ENCODE measurements at regions not wholly inside any gene's neighbourhood (a gene's known extent, or its start where the extent isn't known, plus 50 kb on each side); places are given as distances from the start of the nearest gene placed in this dataset.
A peak's percentile ranks its signal among the peaks of the same experiment; 100 is the strongest.

- DNase-seq (ENCODE audit: low spot score): no peak
Observed at GRCh38 chr21:25375675-25376074, 231.6 kb downstream of the MRPL39 start.

GRCh38 chr21:25373126-25374082 is 233.9 kb downstream of the MRPL39 start:
- no peak for DNase-seq (ENCODE audit: low spot score)

GRCh38 chr21:25371841-25372425 is 235.3 kb downstream of the MRPL39 start:
- DNase-seq (ENCODE audit: low spot score): no peak

- no peak for DNase-seq (ENCODE audit: low spot score)
Observed at GRCh38 chr21:25370311-25370744, 237.0 kb downstream of the MRPL39 start.

- no peak for DNase-seq (ENCODE audit: low spot score)
Observed at GRCh38 chr21:25369524-25370300, 237.6 kb downstream of the MRPL39 start.

- no peak for DNase-seq (ENCODE audit: low spot score)
Observed at GRCh38 chr21:25368531-25368930, 238.8 kb downstream of the MRPL39 start.

- no peak for DNase-seq (ENCODE audit: low spot score)
Observed at GRCh38 chr21:25366116-25366515, 241.2 kb downstream of the MRPL39 start.

- no peak for DNase-seq (ENCODE audit: low spot score)
Observed at GRCh38 chr21:25362375-25363267, 244.7 kb downstream of the MRPL39 start.

GRCh38 chr21:25361765-25362164 is 245.5 kb downstream of the MRPL39 start:
- no peak for DNase-seq (ENCODE audit: low spot score)

GRCh38 chr21:25361097-25361496 is 246.2 kb downstream of the MRPL39 start:
- DNase-seq (ENCODE audit: low spot score): no peak

- DNase-seq (ENCODE audit: low spot score): no peak
Observed at GRCh38 chr21:25360593-25360992, 246.7 kb downstream of the MRPL39 start.

GRCh38 chr21:25359724-25360123 is 247.6 kb downstream of the MRPL39 start:
- DNase-seq (ENCODE audit: low spot score): no peak

- peak; percentile 36 for DNase-seq (ENCODE audit: low spot score)
Observed at GRCh38 chr21:25350056-25350455, 257.2 kb downstream of the MRPL39 start.

GRCh38 chr21:25343774-25344545 is 263.3 kb downstream of the MRPL39 start:
- DNase-seq (ENCODE audit: low spot score): no peak

GRCh38 chr21:25342816-25343215 is 264.5 kb downstream of the MRPL39 start:
- no peak for DNase-seq (ENCODE audit: low spot score)

- no peak for DNase-seq (ENCODE audit: low spot score)
Observed at GRCh38 chr21:25341981-25342380, 265.3 kb downstream of the MRPL39 start.

- no peak for DNase-seq (ENCODE audit: low spot score)
Observed at GRCh38 chr21:25338415-25338814, 268.9 kb downstream of the MRPL39 start.

- no peak for DNase-seq (ENCODE audit: low spot score)
Observed at GRCh38 chr21:25334046-25334730, 273.1 kb downstream of the MRPL39 start.

- no peak for DNase-seq (ENCODE audit: low spot score)
Observed at GRCh38 chr21:25331286-25331685, 276.0 kb downstream of the MRPL39 start.

GRCh38 chr21:25330266-25330665 is 277.0 kb downstream of the MRPL39 start:
- no peak for DNase-seq (ENCODE audit: low spot score)

Data from D341Med (cell line).